ENCODE measurements at regions not wholly inside any gene's neighbourhood (a gene's known extent, or its start where the extent isn't known, plus 50 kb on each side); places are given as distances from the start of the nearest gene placed in this dataset.

- TF ChIP-seq CTCF (IDR thresholded peaks at IDR 0.05), result no peak
- TF ChIP-seq POLR2A (IDR thresholded peaks at IDR 0.05), result no peak
- TF ChIP-seq POLR2AphosphoS5 (IDR thresholded peaks at IDR 0.05), result no peak
Measured at GRCh38 chrX:7542587-7543380, 300.2 kb upstream of the VCX start.

Data from prostate gland (tissue), 2 donors.